ENCODE measurements at regions not wholly inside any gene's neighbourhood (a gene's known extent, or its start where the extent isn't known, plus 50 kb on each side); places are given as distances from the start of the nearest gene placed in this dataset.

DNA sequence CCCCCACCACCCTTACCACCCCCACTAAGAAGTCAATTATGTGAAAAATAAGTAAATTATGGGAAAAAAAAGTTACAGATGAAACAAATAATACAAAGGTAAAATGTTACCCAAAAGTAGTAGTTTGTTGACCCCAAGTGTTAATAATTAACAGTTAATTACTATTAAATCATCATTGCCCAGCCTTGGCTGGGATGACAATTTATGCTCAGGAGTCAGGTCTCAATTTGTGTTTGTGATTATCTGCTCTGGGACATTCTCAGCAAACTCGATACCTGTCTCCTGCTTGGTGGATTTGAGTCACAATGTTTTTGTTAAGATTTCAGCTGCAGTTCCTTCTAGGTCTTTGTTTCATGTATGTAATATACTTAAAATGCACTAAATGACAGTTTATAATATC lies 172.3 kb upstream of the IRX3 start:
- Histone ChIP-seq H3K27ac (ENCODE audit: low read length) (no peak overlapping the region), H3F3A (ENCODE audit: insufficient read depth, low read length, poor library complexity, severe bottlenecking) (no peaks in the 10 kb centered on the region)

GRCh38 chr16:54456291-54456690 lies 169.7 kb upstream of the IRX3 start:
- Histone ChIP-seq H3K27me3 (ENCODE audit: insufficient read depth, low read depth, low read length) (peaks cover 17% of the 10 kb centered on the region), H3K4me3 (ENCODE audit: low read length) (no peak overlapping the region), H3K9me2 (ENCODE audit: insufficient read depth, low read length) (no peaks in the 10 kb centered on the region), H3F3A (ENCODE audit: insufficient read depth, low read length, poor library complexity, severe bottlenecking) (no peaks in the 10 kb centered on the region), H3K9me3 (ENCODE audit: low read length) (no peaks in the 10 kb centered on the region), H3K36me3 (ENCODE audit: insufficient read depth, low read length) (no peaks in the 10 kb centered on the region), H3K79me2 (replicated peaks; ENCODE audit: insufficient read depth, low read length) (no peaks in the 10 kb centered on the region), H3K9ac (ENCODE audit: low read length) (no peak overlapping the region), H4K20me1 (ENCODE audit: insufficient read depth) (no peaks in the 10 kb centered on the region), H3K4me2 (ENCODE audit: low read length) (no peak overlapping the region), H3K27ac (ENCODE audit: low read length) (no peak overlapping the region), H2AFZ (ENCODE audit: low read depth, low read length) (no peak overlapping the region)
- TF ChIP-seq RAD21 (conservative IDR thresholded peaks at IDR 0.05): no peak

More for the DNA sequence above, 172.3 kb upstream of the IRX3 start:
- H3K4me2 ChIP-seq (ENCODE audit: low read length): no peak overlapping the region
- peaks cover 12% of the 10 kb centered on the region for H3K27me3 ChIP-seq (ENCODE audit: insufficient read depth, low read depth, low read length)
- H3K36me3 ChIP-seq (ENCODE audit: insufficient read depth, low read length): no peaks in the 10 kb centered on the region
- no peaks in the 10 kb centered on the region for H3K9me3 ChIP-seq (ENCODE audit: low read length)
- H3K4me3 ChIP-seq (ENCODE audit: low read length): no peak overlapping the region
- TF ChIP-seq, protein P1, sequence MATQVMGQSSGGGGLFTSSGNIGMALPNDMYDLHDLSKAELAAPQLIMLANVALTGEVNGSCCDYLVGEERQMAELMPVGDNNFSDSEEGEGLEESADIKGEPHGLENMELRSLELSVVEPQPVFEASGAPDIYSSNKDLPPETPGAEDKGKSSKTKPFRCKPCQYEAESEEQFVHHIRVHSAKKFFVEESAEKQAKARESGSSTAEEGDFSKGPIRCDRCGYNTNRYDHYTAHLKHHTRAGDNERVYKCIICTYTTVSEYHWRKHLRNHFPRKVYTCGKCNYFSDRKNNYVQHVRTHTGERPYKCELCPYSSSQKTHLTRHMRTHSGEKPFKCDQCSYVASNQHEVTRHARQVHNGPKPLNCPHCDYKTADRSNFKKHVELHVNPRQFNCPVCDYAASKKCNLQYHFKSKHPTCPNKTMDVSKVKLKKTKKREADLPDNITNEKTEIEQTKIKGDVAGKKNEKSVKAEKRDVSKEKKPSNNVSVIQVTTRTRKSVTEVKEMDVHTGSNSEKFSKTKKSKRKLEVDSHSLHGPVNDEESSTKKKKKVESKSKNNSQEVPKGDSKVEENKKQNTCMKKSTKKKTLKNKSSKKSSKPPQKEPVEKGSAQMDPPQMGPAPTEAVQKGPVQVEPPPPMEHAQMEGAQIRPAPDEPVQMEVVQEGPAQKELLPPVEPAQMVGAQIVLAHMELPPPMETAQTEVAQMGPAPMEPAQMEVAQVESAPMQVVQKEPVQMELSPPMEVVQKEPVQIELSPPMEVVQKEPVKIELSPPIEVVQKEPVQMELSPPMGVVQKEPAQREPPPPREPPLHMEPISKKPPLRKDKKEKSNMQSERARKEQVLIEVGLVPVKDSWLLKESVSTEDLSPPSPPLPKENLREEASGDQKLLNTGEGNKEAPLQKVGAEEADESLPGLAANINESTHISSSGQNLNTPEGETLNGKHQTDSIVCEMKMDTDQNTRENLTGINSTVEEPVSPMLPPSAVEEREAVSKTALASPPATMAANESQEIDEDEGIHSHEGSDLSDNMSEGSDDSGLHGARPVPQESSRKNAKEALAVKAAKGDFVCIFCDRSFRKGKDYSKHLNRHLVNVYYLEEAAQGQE (IDR thresholded peaks at IDR 0.05; ENCODE audit: borderline replicate concordance): no peak
- TF ChIP-seq SMC3 (conservative IDR thresholded peaks at IDR 0.05; ENCODE audit: poor library complexity) (no peak), CTCF (IDR thresholded peaks at IDR 0.05; ENCODE audit: poor library complexity, severe bottlenecking) (no peak), EP300 (conservative IDR thresholded peaks at IDR 0.05; ENCODE audit: poor library complexity, severe bottlenecking) (no peak), EZH2 (IDR thresholded peaks at IDR 0.05; ENCODE audit: borderline replicate concordance, insufficient read depth, low read length, poor library complexity, severe bottlenecking) (no peak), POLR2AphosphoS5 (IDR thresholded peaks at IDR 0.05) (no peak), TAF1 (IDR thresholded peaks at IDR 0.05; ENCODE audit: low read depth) (no peak), RAD21 (conservative IDR thresholded peaks at IDR 0.05) (no peak), MXI1 (conservative IDR thresholded peaks at IDR 0.05; ENCODE audit: poor library complexity, severe bottlenecking) (no peak)
- no peaks in the 10 kb centered on the region for H4K20me1 ChIP-seq (ENCODE audit: insufficient read depth)
- H3K9me2 ChIP-seq (ENCODE audit: insufficient read depth, low read length): no peaks in the 10 kb centered on the region
- H3K79me2 ChIP-seq (replicated peaks; ENCODE audit: insufficient read depth, low read length): no peaks in the 10 kb centered on the region
- H3K9ac ChIP-seq (ENCODE audit: low read length): no peak overlapping the region
- H2AFZ ChIP-seq (ENCODE audit: low read depth, low read length): no peak overlapping the region
